HPDE6-E6E7 (cell line): ENCODE measurements at regions not wholly inside any gene's neighbourhood (a gene's known extent, or its start where the extent isn't known, plus 50 kb on each side); places are given as distances from the start of the nearest gene placed in this dataset.
"Not testable (repeated sequence)": the region's sequence is repeated elsewhere in the genome, so short reads cannot be mapped to it uniquely, and the experiment has no call there.

ENCODE experiments used
- DNase-seq: peaks from one replicate; pipeline ENCODE4 v3.0.0; 2011; ENCODE audit warnings: missing footprints; ENCODE audit errors: extremely low spot score

- DNase-seq, result no peak
Observed at GRCh38 chr11:34794696-34795095, 121.5 kb downstream of the APIP start.

- DNase-seq, result no peak
Observed at GRCh38 chr11:34793666-34794065, 122.5 kb downstream of the APIP start.

GRCh38 chr11:34792814-34793258, 123.3 kb downstream of the APIP start:
- DNase-seq, result no peak

GRCh38 chr11:34791780-34792542, 124.2 kb downstream of the APIP start:
- no peak for DNase-seq

- DNase-seq, result no peak
Observed at GRCh38 chr11:34790620-34791019, 125.6 kb downstream of the APIP start.

GRCh38 chr11:34789196-34789834, 126.9 kb downstream of the APIP start:
- DNase-seq, result no peak

- DNase-seq, result no peak
Observed at GRCh38 chr11:34788642-34789041, 127.5 kb downstream of the APIP start.

- DNase-seq, result no peak
Observed at GRCh38 chr11:34787895-34788294, 128.3 kb downstream of the APIP start.

- no peak for DNase-seq
Observed at GRCh38 chr11:34787348-34787747, 128.8 kb downstream of the APIP start.

GRCh38 chr11:34784318-34784841, 131.8 kb downstream of the APIP start:
- no peak for DNase-seq

- DNase-seq, result no peak
Observed at GRCh38 chr11:34783816-34784317, 132.3 kb downstream of the APIP start.

- DNase-seq, result not testable (repeated sequence)
Observed at GRCh38 chr11:34781826-34782225, 134.4 kb downstream of the APIP start.

- DNase-seq, result no peak
Observed at GRCh38 chr11:34775417-34775888, 140.7 kb downstream of the APIP start.

- DNase-seq, result no peak
Observed at GRCh38 chr11:34774604-34775003, 141.6 kb downstream of the APIP start.

- DNase-seq, result no peak
Observed at GRCh38 chr11:34773826-34774225, 142.4 kb downstream of the APIP start.

- DNase-seq, result no peak
Observed at GRCh38 chr11:34773211-34773610, 143.0 kb downstream of the APIP start.

GRCh38 chr11:34770111-34770510, 146.1 kb downstream of the APIP start:
- DNase-seq, result no peak

GRCh38 chr11:34769224-34769623, 147.0 kb downstream of the APIP start:
- DNase-seq, result no peak

GRCh38 chr11:34762625-34763024, 141.7 kb downstream of the EHF start:
- DNase-seq, result not testable (repeated sequence)

GRCh38 chr11:34758262-34758661, 137.4 kb downstream of the EHF start:
- DNase-seq, result no peak

- DNase-seq, result no peak
Observed at GRCh38 chr11:34757026-34757451, 136.1 kb downstream of the EHF start.

- no peak for DNase-seq
Observed at GRCh38 chr11:34756591-34756990, 135.7 kb downstream of the EHF start.

- DNase-seq, result no peak
Observed at GRCh38 chr11:34755671-34756070, 134.8 kb downstream of the EHF start.
